A549 (cell line): ENCODE measurements at regions not wholly inside any gene's neighbourhood (a gene's known extent, or its start where the extent isn't known, plus 50 kb on each side); places are given as distances from the start of the nearest gene placed in this dataset.

Experiments used
- CBX8 ChIP-seq: fragments of 200-600 bp; sonication (generic); IDR thresholded peaks from 2 replicates; pipeline ENCODE4 v1.6.1; 2016
- CHD2 ChIP-seq: fragments of 150-350 bp; IDR thresholded peaks from 2 replicates; pipeline ENCODE4 v1.6.1; 2014; ENCODE audit warnings: low read length; ENCODE audit not compliant: partially characterized antibody
- CTCF ChIP-seq: fragments of >200 bp; sonication (Bioruptor Twin); formaldehyde crosslinking; IDR thresholded peaks from 3 replicates; pipeline ENCODE4 v1.5.1; 2016
- HDAC2 ChIP-seq: fragments of 200-600 bp; sonication (generic); IDR thresholded peaks from 2 replicates; pipeline ENCODE4 v1.6.1; 2016
- KDM1A ChIP-seq: fragments of 200-600 bp; sonication (generic); IDR thresholded peaks from 2 replicates; pipeline ENCODE4 v1.6.1; 2016; ENCODE audit warnings: low read depth, mild to moderate bottlenecking
- POLR2A ChIP-seq: IDR thresholded peaks from 2 replicates; pipeline ENCODE4 v1.6.1; 2012; ENCODE audit warnings: mild to moderate bottlenecking, low read length
- REST ChIP-seq: fragments of 200-600 bp; sonication (generic); IDR thresholded peaks from 2 replicates; pipeline ENCODE4 v1.6.1; 2016; ENCODE audit warnings: antibody characterized with exemption, mild to moderate bottlenecking, moderate library complexity
- USF2 ChIP-seq: fragments of 450-650 bp; IDR thresholded peaks from 2 replicates; pipeline ENCODE4 v1.6.1; 2014; ENCODE audit warnings: antibody characterized with exemption

GRCh38 chr1:177796561-177796960, 173.3 kb downstream of the SEC16B start:
- no peak for TF ChIP-seq KDM1A
- TF ChIP-seq POLR2A: no peak
- no peak for TF ChIP-seq CTCF
- no peak for TF ChIP-seq CBX8
- TF ChIP-seq HDAC2: no peak
- no peak for TF ChIP-seq CHD2
- TF ChIP-seq REST: no peak
- TF ChIP-seq USF2: no peak
